Glomerular visceral epithelial cell (primary cell): ENCODE measurements at regions not wholly inside any gene's neighbourhood (a gene's known extent, or its start where the extent isn't known, plus 50 kb on each side); places are given as distances from the start of the nearest gene placed in this dataset.
"Not testable (repeated sequence)": the region's sequence is repeated elsewhere in the genome, so short reads cannot be mapped to it uniquely, and the experiment has no call there.

ENCODE experiments used
- DNase-seq: peaks from one replicate; pipeline ENCODE4 v3.0.0-alpha.2; 2016; ENCODE audit errors: extremely low spot score

GRCh38 chr21:22278366-22278765 lies 1280.2 kb downstream of the NCAM2 start:
- DNase-seq = no peak

GRCh38 chr21:22280851-22281250 lies 1282.6 kb downstream of the NCAM2 start:
- DNase-seq = no peak

GRCh38 chr21:22288885-22289499 lies 1290.8 kb downstream of the NCAM2 start:
- no peak for DNase-seq

- no peak for DNase-seq
Measured at GRCh38 chr21:22292144-22292543, 1293.9 kb downstream of the NCAM2 start.

- DNase-seq = no peak
Measured at GRCh38 chr21:22297575-22297974, 1299.4 kb downstream of the NCAM2 start.

- DNase-seq = no peak
Measured at GRCh38 chr21:22311741-22312462, 1313.7 kb downstream of the NCAM2 start.

- no peak for DNase-seq
Measured at GRCh38 chr21:22314963-22315362, 1316.8 kb downstream of the NCAM2 start.

GRCh38 chr21:22319435-22319834 lies 1321.2 kb downstream of the NCAM2 start:
- DNase-seq = no peak

- peak; percentile 37 for DNase-seq
Measured at GRCh38 chr21:22342889-22343288, 1344.7 kb downstream of the NCAM2 start.

- no peak for DNase-seq
Measured at GRCh38 chr21:22343303-22343702, 1345.1 kb downstream of the NCAM2 start.

GRCh38 chr21:22343721-22344120 lies 1345.5 kb downstream of the NCAM2 start:
- no peak for DNase-seq

- no peak for DNase-seq
Measured at GRCh38 chr21:22345624-22346023, 1347.4 kb downstream of the NCAM2 start.

GRCh38 chr21:22346576-22346975 lies 1348.4 kb downstream of the NCAM2 start:
- DNase-seq = no peak

GRCh38 chr21:22351076-22351475 lies 1352.9 kb downstream of the NCAM2 start:
- DNase-seq = no peak

- DNase-seq = no peak
Measured at GRCh38 chr21:22352088-22352487, 1353.9 kb downstream of the NCAM2 start.

GRCh38 chr21:22355949-22356348 lies 1357.7 kb downstream of the NCAM2 start:
- no peak for DNase-seq

- DNase-seq = no peak
Measured at GRCh38 chr21:22356663-22357062, 1358.5 kb downstream of the NCAM2 start.

- DNase-seq = not testable (repeated sequence)
Measured at GRCh38 chr21:22359599-22359998, 1361.4 kb downstream of the NCAM2 start.

- DNase-seq = no peak
Measured at GRCh38 chr21:22363504-22363903, 1365.3 kb downstream of the NCAM2 start.

GRCh38 chr21:22364163-22364562 lies 1366.0 kb downstream of the NCAM2 start:
- no peak for DNase-seq

- no peak for DNase-seq
Measured at GRCh38 chr21:22374218-22374969, 1376.2 kb downstream of the NCAM2 start.

- not testable (repeated sequence) for DNase-seq
Measured at GRCh38 chr21:22377795-22378194, 1379.6 kb downstream of the NCAM2 start.

GRCh38 chr21:22393324-22393723 lies 1395.1 kb downstream of the NCAM2 start:
- DNase-seq = no peak
